GM12872 (cell line): ENCODE measurements at regions not wholly inside any gene's neighbourhood (a gene's known extent, or its start where the extent isn't known, plus 50 kb on each side); places are given as distances from the start of the nearest gene placed in this dataset.
A peak's percentile ranks its signal among the peaks of the same experiment; 100 is the strongest.

Experiments
- CTCF ChIP-seq: IDR thresholded peaks from 3 replicates; pipeline ENCODE4 v1.5.1; 2011; ENCODE audit warnings: low read depth, mild to moderate bottlenecking, low read length, moderate library complexity; ENCODE audit not compliant: insufficient read depth

- no peak for TF ChIP-seq CTCF
Measured at GRCh38 chr10:2094171-2094570, 356.8 kb upstream of the ADARB2 start.

GRCh38 chr10:2083591-2083990, 346.3 kb upstream of the ADARB2 start:
- no peak for TF ChIP-seq CTCF

GRCh38 chr10:2081501-2081900, 344.2 kb upstream of the ADARB2 start:
- peak; percentile 62 for TF ChIP-seq CTCF

GRCh38 chr10:2079603-2080078, 342.3 kb upstream of the ADARB2 start:
- TF ChIP-seq CTCF = no peak

GRCh38 chr10:2077231-2077630, 339.9 kb upstream of the ADARB2 start:
- no peak for TF ChIP-seq CTCF

GRCh38 chr10:2076528-2076927, 339.2 kb upstream of the ADARB2 start:
- no peak for TF ChIP-seq CTCF

- TF ChIP-seq CTCF = no peak
Measured at GRCh38 chr10:2067015-2067414, 329.7 kb upstream of the ADARB2 start.

- no peak for TF ChIP-seq CTCF
Measured at GRCh38 chr10:2054728-2055127, 317.4 kb upstream of the ADARB2 start.
